ENCODE measurements at regions not wholly inside any gene's neighbourhood (a gene's known extent, or its start where the extent isn't known, plus 50 kb on each side); places are given as distances from the start of the nearest gene placed in this dataset.
A peak's percentile ranks its signal among the peaks of the same experiment; 100 is the strongest.

DNA sequence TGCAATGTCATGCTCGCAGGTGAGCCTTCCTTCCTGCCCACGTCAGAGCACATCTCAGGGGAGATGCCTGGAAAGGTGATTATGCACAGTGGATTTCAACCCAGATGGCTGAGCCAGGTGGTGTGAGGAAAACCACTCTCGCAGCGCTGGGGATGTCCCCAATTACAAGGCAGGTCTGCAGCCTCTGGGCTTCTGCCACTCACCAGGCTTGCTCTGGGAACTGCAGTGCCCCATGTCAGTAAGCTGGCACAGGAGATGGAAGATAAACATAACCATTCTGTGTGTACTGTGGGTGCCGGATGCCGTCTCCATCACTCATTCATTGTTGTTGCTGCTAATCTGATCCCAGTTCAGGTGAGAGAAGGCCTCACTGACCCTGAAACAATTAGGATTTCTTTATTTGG, 222.9 kb upstream of the PITRM1 start:
- Histone ChIP-seq H3K4me3 (no peak overlapping the region), H3K4me1 (peaks cover 0 to 24% (median 13%) of the 10 kb centered on the region in 9 donors), H3K9me3 (peaks cover 0 to 7% (median 0%) of the 10 kb centered on the region in 11 donors), H3K27ac (peak overlapping the region in 1 of 10 donors; percentile 20), H3K27me3 (no peaks in the 10 kb centered on the region), H3K36me3 (no peaks in the 10 kb centered on the region)
- 61 to 64% methylated on average over 6 of the region's 6 CpGs for WGBS, 2 donors
- intact Hi-C loops (cut with DNase I), result no loop called here
- TF ChIP-seq, protein P1, sequence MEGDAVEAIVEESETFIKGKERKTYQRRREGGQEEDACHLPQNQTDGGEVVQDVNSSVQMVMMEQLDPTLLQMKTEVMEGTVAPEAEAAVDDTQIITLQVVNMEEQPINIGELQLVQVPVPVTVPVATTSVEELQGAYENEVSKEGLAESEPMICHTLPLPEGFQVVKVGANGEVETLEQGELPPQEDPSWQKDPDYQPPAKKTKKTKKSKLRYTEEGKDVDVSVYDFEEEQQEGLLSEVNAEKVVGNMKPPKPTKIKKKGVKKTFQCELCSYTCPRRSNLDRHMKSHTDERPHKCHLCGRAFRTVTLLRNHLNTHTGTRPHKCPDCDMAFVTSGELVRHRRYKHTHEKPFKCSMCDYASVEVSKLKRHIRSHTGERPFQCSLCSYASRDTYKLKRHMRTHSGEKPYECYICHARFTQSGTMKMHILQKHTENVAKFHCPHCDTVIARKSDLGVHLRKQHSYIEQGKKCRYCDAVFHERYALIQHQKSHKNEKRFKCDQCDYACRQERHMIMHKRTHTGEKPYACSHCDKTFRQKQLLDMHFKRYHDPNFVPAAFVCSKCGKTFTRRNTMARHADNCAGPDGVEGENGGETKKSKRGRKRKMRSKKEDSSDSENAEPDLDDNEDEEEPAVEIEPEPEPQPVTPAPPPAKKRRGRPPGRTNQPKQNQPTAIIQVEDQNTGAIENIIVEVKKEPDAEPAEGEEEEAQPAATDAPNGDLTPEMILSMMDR (IDR thresholded peaks at IDR 0.05), result no peak
- no peak for ATAC-seq
- DNase-seq, result no peak

DNA sequence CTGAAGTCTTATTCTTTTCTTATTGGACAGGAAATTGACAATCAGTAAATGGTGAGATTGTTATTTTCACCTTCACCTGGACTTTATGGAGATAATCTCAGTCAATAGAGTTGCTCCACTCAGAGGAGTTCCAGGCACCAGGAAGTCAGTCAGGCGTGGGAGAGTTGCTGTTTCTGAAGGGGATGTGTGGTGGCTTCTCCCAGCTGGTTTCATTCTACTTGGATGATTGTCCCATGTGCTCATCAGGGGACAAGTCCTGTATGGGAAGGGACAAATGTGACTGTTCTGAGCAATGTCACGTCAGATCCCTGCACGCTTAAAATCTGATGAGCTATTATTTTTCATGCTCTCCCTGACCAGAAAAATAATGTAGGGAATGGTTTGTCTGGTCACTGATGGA, 222.5 kb upstream of the PITRM1 start:
- Histone ChIP-seq H3K9me3 (peaks cover 0 to 7% (median 0%) of the 10 kb centered on the region in 11 donors), H3K36me3 (no peaks in the 10 kb centered on the region), H3K27me3 (no peaks in the 10 kb centered on the region), H3K4me1 (peaks cover 0 to 19% (median 10%) of the 10 kb centered on the region in 9 donors), H3K4me3 (no peak overlapping the region), H3K27ac (peak overlapping the region in 1 of 10 donors; percentile 12)
- DNase-seq (no peak), ATAC-seq (peak in 1 of 8 donors; percentile 25)
- intact Hi-C loops (cut with DNase I), result no loop called here
- 81 to 83% methylated on average over 3 of the region's 3 CpGs for WGBS, 2 donors
- TF ChIP-seq, protein P1 (IDR thresholded peaks at IDR 0.05), result no peak

DNA sequence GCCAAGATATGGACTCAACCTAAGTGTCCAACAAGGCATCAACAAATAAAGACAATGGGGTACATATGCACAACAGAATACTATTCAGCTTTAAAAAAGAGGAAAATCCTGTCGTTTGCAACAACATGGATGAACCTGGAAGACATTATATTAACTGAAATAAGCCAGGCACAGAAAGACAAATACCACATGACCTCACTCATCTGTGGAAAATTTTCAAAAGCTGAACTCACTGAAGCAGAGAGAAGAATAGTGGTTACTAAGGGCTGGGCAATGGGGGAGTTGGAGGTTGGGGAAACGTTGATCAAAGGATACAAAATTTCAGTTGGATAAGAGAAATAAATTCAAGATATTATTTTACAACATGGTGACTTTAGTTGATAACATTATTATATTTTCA, 221.4 kb upstream of the PITRM1 start:
- DNase-seq, result no peak
- no peak overlapping the region for H3K27ac ChIP-seq
- no peak overlapping the region for H3K4me3 ChIP-seq
- H3K36me3 ChIP-seq, result no peaks in the 10 kb centered on the region
- TF ChIP-seq, protein P1 (IDR thresholded peaks at IDR 0.05), result no peak
- H3K9me3 ChIP-seq, result peaks cover 0 to 7% (median 0%) of the 10 kb centered on the region in 11 donors
- intact Hi-C loops (cut with DNase I), result no loop called here
- H3K4me1 ChIP-seq, result peaks cover 0 to 9% (median 3%) of the 10 kb centered on the region in 9 donors
- no peak for ATAC-seq
- 78 to 83% methylated on average over 2 of the region's 2 CpGs for WGBS, 2 donors
- H3K27me3 ChIP-seq, result no peaks in the 10 kb centered on the region

DNA sequence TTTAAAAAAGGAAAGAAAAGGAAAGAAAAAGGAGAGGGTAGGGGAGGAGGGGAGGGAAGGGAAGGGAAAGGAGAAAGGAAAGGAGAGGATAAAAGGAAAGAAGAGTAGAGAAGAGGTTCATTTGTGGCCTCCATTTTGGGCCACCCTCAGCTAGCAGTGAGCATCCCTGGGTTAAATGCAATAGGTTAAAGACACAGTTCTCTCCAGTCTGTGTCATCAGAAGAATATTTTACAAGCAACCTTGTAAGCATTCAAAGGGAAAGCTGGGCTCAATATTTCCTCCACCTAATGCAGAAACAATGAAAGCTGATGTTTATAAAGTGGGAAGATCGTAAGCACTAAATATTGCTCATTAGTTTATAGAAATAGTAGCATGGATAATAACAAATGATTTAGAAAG, 219.1 kb upstream of the PITRM1 start:
- H3K4me3 ChIP-seq, result no peak overlapping the region

More for the DNA sequence above, 219.1 kb upstream of the PITRM1 start:
- Histone ChIP-seq H3K9me3 (peaks cover 0 to 7% (median 0%) of the 10 kb centered on the region in 11 donors), H3K27me3 (no peaks in the 10 kb centered on the region), H3K27ac (no peak overlapping the region), H3K4me1 (peaks cover 0 to 6% (median 0%) of the 10 kb centered on the region in 9 donors), H3K36me3 (no peaks in the 10 kb centered on the region)
- 95 to 96% methylated on average over 1 of the region's 1 CpG for WGBS, 2 donors
- TF ChIP-seq, protein P1 (IDR thresholded peaks at IDR 0.05), result no peak
- DNase-seq (no peak), ATAC-seq (no peak)
- intact Hi-C loops (cut with DNase I), result no loop called here
